Psoas muscle (tissue), 7 donors: ENCODE measurements at regions not wholly inside any gene's neighbourhood (a gene's known extent, or its start where the extent isn't known, plus 50 kb on each side); places are given as distances from the start of the nearest gene placed in this dataset.
A peak's percentile ranks its signal among the peaks of the same experiment; 100 is the strongest.

ENCODE experiments used
- ATAC-seq, 4 donors: fragments of 200-7000 bp; cut with Tn5 transposase; one replicate each; pipeline ENCODE4 v1.9.1; 2020; ENCODE audit warnings: moderate library complexity in 3 of 4, mild to moderate bottlenecking in 2 of 4
- DNase-seq, 2 donors: peaks; one replicate each; pipeline ENCODE4 v3.0.0-alpha.2; 2020
- H3K27ac ChIP-seq: fragments of 200-600 bp; one replicate; pipeline ENCODE4 v1.8.0; 2022
- H3K27me3 ChIP-seq, 3 donors: fragments of 200-600 bp in 1 of 3; one replicate each; pipeline versions ENCODE4 v1.6.1 to v1.8.0; 2013 to 2022; ENCODE audit warnings: low read length in 2 of 3, mild to moderate bottlenecking in 2 of 3, moderate library complexity in 1 of 3; ENCODE audit not compliant: insufficient read depth in 3 of 3
- H3K36me3 ChIP-seq, 2 donors: fragments of 200-600 bp in 1 of 2; one replicate each; pipeline versions ENCODE4 v1.6.1 to v1.8.0; 2013 to 2022; ENCODE audit warnings: low read depth in 1 of 2, mild to moderate bottlenecking in 1 of 2, moderate library complexity in 1 of 2; ENCODE audit not compliant: insufficient read depth in 1 of 2
- H3K4me1 ChIP-seq: fragments of 200-600 bp; one replicate; pipeline ENCODE4 v1.8.0; 2022
- H3K4me3 ChIP-seq: fragments of 200-600 bp; one replicate; pipeline ENCODE4 v1.8.0; 2022; ENCODE audit warnings: mild to moderate bottlenecking
- H3K9me3 ChIP-seq: fragments of 200-600 bp; one replicate; pipeline ENCODE4 v1.8.0; 2022
- CTCF ChIP-seq: fragments of 200-600 bp; IDR thresholded peaks from one replicate; pipeline ENCODE4 v1.8.0; 2022; ENCODE audit warnings: antibody characterized with exemption
- WGBS, 3 donors: extraction: QIAGEN DNeasy Blood & Tissue Kit; methylation state at CpG; one replicate each; pipeline versions ENCODE4 v1.1.6 to v1.1.7; 2013; 5-methylcytosine and 5-hydroxymethylcytosine counted together
- intact Hi-C, 2 donors: fragments of 100-400 bp; cut with DNase I; formaldehyde crosslinking; loops; one replicate each; pipeline versions ENCODE4 v1.11.0 to v1.14.2; 2022
- donor health status: healthy with polysubstance abuse.
- donor health status: DM: no; HTN: no; CAD: no; lungs with moderate emphysema.
- donor health status: Bipolar disorder and iron deficiency.
- donor health status: healthy.
- donor health status: DM: yes; HTN: yes; CAD: no.
- donor health status: DM: no; HTN: no; CAD: no.
- donor health status: DM: yes; HTN: yes; CAD: no.

DNA sequence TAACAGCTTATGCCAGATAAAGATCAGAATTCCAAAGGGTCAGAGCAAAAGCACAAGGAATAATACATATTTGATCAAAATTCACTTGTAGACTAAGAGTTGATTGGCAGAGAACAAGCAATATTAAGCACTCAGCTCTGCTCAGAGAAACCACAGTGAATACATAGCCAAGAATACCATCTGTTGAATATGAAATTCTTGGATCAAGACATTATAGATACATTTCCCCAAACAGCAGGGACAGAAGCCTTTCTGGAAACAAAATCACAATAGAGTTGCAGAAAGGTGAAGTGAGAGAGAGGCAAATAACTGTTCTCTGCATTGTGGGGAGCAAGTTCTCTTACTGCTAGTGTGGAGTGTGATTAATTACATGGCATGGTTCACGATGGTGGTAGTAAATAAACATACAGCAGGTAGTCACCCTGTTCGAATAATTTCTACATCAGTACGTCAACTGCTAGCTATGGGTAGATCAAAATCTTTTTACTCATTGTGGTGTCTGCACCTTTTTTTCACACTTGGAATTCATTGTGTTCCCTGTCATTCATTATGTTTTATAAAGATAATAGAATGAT is 366.7 kb downstream of the PCDH7 start:
- ATAC-seq (no peak), DNase-seq (no peak)
- TF ChIP-seq CTCF = no peak
- intact Hi-C loops = no loop called here
- no peak overlapping the region for H3K27ac ChIP-seq
- no peaks in the 10 kb centered on the region for H3K36me3 ChIP-seq
- WGBS, 3 donors = 58 to 65% (median 58%) methylated on average over 3 of the region's 3 CpGs
- no peaks in the 10 kb centered on the region for H3K27me3 ChIP-seq
- H3K4me3 ChIP-seq = no peak overlapping the region
- H3K4me1 ChIP-seq = no peaks in the 10 kb centered on the region
- H3K9me3 ChIP-seq = no peaks in the 10 kb centered on the region

DNA sequence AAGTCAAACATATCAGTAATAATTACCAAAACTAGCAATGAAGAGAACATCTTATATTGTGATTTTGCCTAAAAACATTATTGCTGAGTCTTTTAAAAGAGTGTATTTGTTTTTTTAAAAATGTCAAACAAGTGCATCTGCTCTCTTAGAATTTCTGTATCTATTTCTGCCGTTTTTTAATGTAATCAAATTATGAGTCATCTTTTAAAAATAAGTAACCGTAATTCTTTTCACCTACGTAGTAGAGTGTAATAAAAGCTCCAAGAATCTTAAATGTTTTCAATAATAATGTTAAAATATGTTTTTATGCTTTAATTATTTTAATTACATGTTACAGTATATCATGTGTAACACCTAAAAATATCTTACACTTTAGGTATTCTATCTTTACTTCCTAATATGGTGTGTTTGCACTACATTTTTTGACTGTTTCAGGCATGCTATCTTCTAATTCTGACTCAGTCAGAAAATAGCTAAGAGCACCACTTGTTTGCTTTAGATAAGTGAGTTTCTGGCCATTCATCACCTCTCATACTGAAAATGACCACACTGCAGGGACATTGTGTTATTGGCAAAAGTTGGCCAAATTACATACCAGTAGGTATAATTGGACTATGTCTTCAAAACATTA is 368.5 kb downstream of the PCDH7 start:
- H3K9me3 ChIP-seq = no peaks in the 10 kb centered on the region
- H3K27me3 ChIP-seq = no peaks in the 10 kb centered on the region
- no peak for DNase-seq
- 75 to 86% (median 77%) methylated on average over 3 of the region's 3 CpGs for WGBS, 3 donors
- no peak for ATAC-seq
- no peak overlapping the region for H3K27ac ChIP-seq
- H3K36me3 ChIP-seq = no peaks in the 10 kb centered on the region
- TF ChIP-seq CTCF = no peak
- no peaks in the 10 kb centered on the region for H3K4me1 ChIP-seq
- intact Hi-C loops = no loop called here
- H3K4me3 ChIP-seq = no peak overlapping the region

GRCh38 chr4:31089815-31090214 is 369.6 kb downstream of the PCDH7 start:
- H3K4me3 ChIP-seq = no peak overlapping the region
- H3K27ac ChIP-seq = no peak overlapping the region
- DNase-seq = no peak
- intact Hi-C loops = no loop called here
- TF ChIP-seq CTCF = no peak
- H3K36me3 ChIP-seq = no peaks in the 10 kb centered on the region
- no peaks in the 10 kb centered on the region for H3K4me1 ChIP-seq
- H3K9me3 ChIP-seq = no peaks in the 10 kb centered on the region
- no peaks in the 10 kb centered on the region for H3K27me3 ChIP-seq
- 77 to 83% (median 80%) methylated on average over 6 of the region's 6 CpGs for WGBS, 3 donors
- ATAC-seq = peak in 3 of 4 donors; percentile 39 to 45 (median 40)

DNA sequence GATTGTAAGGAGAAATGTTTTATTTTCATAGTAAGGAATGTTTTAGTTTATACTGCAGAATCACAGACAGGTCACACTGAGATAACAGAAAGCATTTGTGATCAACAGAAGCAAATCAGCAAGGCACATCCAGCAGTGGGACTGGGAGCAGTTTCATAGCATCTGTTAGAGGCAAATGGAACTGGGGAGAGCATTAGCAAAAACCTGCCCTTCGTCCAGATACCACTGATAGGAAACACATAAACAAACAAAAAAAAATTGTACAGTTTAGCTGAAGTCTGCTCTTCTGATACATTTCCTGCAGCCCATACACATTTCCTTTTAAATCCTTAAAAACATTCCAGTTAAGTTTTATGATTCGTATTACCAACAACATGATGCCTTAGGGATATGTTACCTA is 374.3 kb downstream of the PCDH7 start:
- intact Hi-C loops = no loop called here
- ATAC-seq (no peak), DNase-seq (no peak)
- TF ChIP-seq CTCF = no peak
- 66 to 83% (median 75%) methylated on average over 2 of the region's 2 CpGs for WGBS, 3 donors
- no peak overlapping the region for H3K4me3 ChIP-seq
- no peaks in the 10 kb centered on the region for H3K27me3 ChIP-seq
- H3K9me3 ChIP-seq = no peaks in the 10 kb centered on the region
- H3K36me3 ChIP-seq = no peaks in the 10 kb centered on the region
- no peak overlapping the region for H3K27ac ChIP-seq
- no peaks in the 10 kb centered on the region for H3K4me1 ChIP-seq

DNA sequence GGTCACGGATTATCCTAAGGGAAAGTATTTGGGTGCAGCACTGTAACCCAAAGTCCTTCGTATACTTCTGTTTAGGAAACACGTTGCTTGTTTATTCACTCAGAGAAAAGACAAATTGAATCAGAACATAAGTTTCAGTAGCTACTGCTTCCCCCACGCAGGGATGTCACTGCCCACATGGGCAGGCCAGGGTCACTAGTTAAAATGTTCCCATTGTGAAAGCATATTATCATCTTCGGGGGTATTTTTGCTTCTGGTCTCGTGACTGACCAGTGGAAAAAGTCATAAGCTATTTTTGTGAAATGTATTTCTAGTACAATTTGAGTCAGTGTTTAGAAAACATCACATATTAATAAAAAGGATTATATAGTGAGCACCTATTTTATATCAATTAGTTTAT is 377.8 kb downstream of the PCDH7 start:
- TF ChIP-seq CTCF = no peak
- Histone ChIP-seq H3K9me3 (no peaks in the 10 kb centered on the region), H3K4me1 (no peaks in the 10 kb centered on the region), H3K27me3 (no peaks in the 10 kb centered on the region), H3K4me3 (no peak overlapping the region), H3K36me3 (no peaks in the 10 kb centered on the region), H3K27ac (no peak overlapping the region)
- ATAC-seq (no peak), DNase-seq (no peak)
- 81 to 92% (median 86%) methylated on average over 6 of the region's 6 CpGs for WGBS, 3 donors
- intact Hi-C loops = no loop called here
